ENCODE measurements at regions not wholly inside any gene's neighbourhood (a gene's known extent, or its start where the extent isn't known, plus 50 kb on each side); places are given as distances from the start of the nearest gene placed in this dataset.

DNA sequence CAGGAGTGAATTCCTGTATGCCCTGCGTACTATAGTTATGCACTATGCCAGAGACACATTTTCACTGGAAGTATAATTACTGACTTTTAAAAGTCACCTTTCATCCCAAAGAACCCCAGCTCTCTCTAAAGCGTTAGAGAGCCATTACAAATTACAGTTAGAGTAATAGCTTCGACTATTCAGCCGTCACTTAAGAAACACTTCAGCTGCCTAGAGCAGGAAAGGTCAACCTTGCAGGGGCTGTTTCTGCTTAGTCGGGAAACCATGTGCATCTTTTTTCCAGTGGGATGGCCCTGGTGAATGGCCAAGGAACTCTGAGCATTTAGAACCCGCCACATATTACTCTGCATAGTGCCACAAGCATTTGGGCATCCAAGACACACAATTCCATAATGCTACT, 235.9 kb downstream of the ARRDC4 start:
- Mint-ChIP-seq H3K27me3 (ENCODE audit: low read depth) (no peaks in the 10 kb centered on the region), H3K9me3 (no peaks in the 10 kb centered on the region), H3K4me3 (no peak overlapping the region), H3K4me1 (peaks cover 6% of the 10 kb centered on the region), H3K36me3 (no peaks in the 10 kb centered on the region), H3K27ac (no peak overlapping the region)
- TF ChIP-seq PRDM15 (CRISPR knock-in tag; IDR thresholded peaks at IDR 0.05) (no peak), ZNF281 (CRISPR knock-in tag; IDR thresholded peaks at IDR 0.05) (no peak), JAZF1 (CRISPR knock-in tag; IDR thresholded peaks at IDR 0.05) (no peak), PRRX2 (CRISPR knock-in tag; IDR thresholded peaks at IDR 0.05) (no peak), ZMAT4 (CRISPR knock-in tag; IDR thresholded peaks at IDR 0.05) (no peak), RELA (CRISPR knock-in tag; IDR thresholded peaks at IDR 0.05; ENCODE audit: borderline replicate concordance) (no peak), GRHL2 (CRISPR knock-in tag; IDR thresholded peaks at IDR 0.05; ENCODE audit: insufficient replicate concordance, severe bottlenecking) (no peak), NFATC4 (CRISPR knock-in tag; IDR thresholded peaks at IDR 0.05) (no peak), AR (CRISPR knock-in tag; IDR thresholded peaks at IDR 0.05) (no peak)
- TF ChIP-seq, protein P1, sequence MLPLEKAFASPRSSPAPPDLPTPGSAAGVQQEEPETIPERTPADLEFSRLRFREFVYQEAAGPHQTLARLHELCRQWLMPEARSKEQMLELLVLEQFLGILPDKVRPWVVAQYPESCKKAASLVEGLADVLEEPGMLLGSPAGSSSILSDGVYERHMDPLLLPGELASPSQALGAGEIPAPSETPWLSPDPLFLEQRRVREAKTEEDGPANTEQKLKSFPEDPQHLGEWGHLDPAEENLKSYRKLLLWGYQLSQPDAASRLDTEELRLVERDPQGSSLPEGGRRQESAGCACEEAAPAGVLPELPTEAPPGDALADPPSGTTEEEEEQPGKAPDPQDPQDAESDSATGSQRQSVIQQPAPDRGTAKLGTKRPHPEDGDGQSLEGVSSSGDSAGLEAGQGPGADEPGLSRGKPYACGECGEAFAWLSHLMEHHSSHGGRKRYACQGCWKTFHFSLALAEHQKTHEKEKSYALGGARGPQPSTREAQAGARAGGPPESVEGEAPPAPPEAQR (CRISPR knock-in tag; IDR thresholded peaks at IDR 0.05) = no peak
- TF ChIP-seq, protein P2, sequence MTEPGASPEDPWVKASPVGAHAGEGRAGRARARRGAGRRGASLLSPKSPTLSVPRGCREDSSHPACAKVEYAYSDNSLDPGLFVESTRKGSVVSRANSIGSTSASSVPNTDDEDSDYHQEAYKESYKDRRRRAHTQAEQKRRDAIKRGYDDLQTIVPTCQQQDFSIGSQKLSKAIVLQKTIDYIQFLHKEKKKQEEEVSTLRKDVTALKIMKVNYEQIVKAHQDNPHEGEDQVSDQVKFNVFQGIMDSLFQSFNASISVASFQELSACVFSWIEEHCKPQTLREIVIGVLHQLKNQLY (CRISPR knock-in tag; IDR thresholded peaks at IDR 0.05) = no peak
- TF ChIP-seq, protein P3, sequence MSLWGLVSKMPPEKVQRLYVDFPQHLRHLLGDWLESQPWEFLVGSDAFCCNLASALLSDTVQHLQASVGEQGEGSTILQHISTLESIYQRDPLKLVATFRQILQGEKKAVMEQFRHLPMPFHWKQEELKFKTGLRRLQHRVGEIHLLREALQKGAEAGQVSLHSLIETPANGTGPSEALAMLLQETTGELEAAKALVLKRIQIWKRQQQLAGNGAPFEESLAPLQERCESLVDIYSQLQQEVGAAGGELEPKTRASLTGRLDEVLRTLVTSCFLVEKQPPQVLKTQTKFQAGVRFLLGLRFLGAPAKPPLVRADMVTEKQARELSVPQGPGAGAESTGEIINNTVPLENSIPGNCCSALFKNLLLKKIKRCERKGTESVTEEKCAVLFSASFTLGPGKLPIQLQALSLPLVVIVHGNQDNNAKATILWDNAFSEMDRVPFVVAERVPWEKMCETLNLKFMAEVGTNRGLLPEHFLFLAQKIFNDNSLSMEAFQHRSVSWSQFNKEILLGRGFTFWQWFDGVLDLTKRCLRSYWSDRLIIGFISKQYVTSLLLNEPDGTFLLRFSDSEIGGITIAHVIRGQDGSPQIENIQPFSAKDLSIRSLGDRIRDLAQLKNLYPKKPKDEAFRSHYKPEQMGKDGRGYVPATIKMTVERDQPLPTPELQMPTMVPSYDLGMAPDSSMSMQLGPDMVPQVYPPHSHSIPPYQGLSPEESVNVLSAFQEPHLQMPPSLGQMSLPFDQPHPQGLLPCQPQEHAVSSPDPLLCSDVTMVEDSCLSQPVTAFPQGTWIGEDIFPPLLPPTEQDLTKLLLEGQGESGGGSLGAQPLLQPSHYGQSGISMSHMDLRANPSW (CRISPR knock-in tag; conservative IDR thresholded peaks at IDR 0.05; ENCODE audit: low read depth) = no peak
- CTCF ChIA-PET = interaction anchor here (2.1 kb wide), 1 partner anchor 18 kb away, joined by 8 read pairs; no protein-coding TSS in a partner anchor
- DNase-seq (ENCODE audit: low spot score) (no peak), ATAC-seq (no peak)
- POLR2A ChIA-PET = no interaction called here

Data from WTC11 (cell line).